ENCODE measurements at regions not wholly inside any gene's neighbourhood (a gene's known extent, or its start where the extent isn't known, plus 50 kb on each side); places are given as distances from the start of the nearest gene placed in this dataset.

DNA sequence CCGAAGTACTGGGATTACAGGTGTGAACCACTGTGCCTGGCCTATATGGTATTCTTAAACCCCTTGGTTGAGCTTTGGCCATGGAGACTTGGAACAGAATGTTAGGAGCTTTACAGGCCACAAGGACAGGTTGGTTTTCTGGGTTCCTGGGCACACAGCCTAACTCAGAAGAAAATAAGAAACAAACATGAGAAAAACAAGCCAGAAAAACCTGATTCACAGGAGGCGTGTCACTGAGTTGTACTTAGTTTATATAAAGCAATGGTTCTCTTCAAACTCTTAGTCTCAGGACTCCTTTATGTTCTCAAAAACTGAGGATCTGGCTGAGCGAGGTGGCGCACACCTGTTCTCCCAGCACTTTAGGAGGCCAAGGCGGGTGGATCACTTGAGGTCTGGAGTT lies 125.1 kb upstream of the SPATA13 start:
- H2AFZ ChIP-seq (ENCODE audit: low read length) = no peak overlapping the region
- H3K36me3 ChIP-seq (ENCODE audit: insufficient read depth, low read length) = no peaks in the 10 kb centered on the region
- no peak overlapping the region for H3K4me2 ChIP-seq (ENCODE audit: low read depth, low read length, poor library complexity, severe bottlenecking)
- no peaks in the 10 kb centered on the region for H3K4me1 ChIP-seq (ENCODE audit: insufficient read depth, low read length, poor library complexity, severe bottlenecking)
- no peaks in the 10 kb centered on the region for H3K27me3 ChIP-seq (ENCODE audit: insufficient read depth, low read length, poor library complexity, severe bottlenecking)
- H3K79me2 ChIP-seq (ENCODE audit: insufficient read depth, low read length) = no peaks in the 10 kb centered on the region
- no peaks in the 10 kb centered on the region for H3K9me3 ChIP-seq (ENCODE audit: insufficient read depth, low read depth, low read length)
- H4K20me1 ChIP-seq (ENCODE audit: insufficient read depth, low read length, poor library complexity, severe bottlenecking) = no peaks in the 10 kb centered on the region
- H3K4me3 ChIP-seq (ENCODE audit: low read length, poor library complexity, severe bottlenecking) = no peak overlapping the region
- TF ChIP-seq, protein P1, sequence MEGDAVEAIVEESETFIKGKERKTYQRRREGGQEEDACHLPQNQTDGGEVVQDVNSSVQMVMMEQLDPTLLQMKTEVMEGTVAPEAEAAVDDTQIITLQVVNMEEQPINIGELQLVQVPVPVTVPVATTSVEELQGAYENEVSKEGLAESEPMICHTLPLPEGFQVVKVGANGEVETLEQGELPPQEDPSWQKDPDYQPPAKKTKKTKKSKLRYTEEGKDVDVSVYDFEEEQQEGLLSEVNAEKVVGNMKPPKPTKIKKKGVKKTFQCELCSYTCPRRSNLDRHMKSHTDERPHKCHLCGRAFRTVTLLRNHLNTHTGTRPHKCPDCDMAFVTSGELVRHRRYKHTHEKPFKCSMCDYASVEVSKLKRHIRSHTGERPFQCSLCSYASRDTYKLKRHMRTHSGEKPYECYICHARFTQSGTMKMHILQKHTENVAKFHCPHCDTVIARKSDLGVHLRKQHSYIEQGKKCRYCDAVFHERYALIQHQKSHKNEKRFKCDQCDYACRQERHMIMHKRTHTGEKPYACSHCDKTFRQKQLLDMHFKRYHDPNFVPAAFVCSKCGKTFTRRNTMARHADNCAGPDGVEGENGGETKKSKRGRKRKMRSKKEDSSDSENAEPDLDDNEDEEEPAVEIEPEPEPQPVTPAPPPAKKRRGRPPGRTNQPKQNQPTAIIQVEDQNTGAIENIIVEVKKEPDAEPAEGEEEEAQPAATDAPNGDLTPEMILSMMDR (conservative IDR thresholded peaks at IDR 0.05; ENCODE audit: low read length) = no peak
- TF ChIP-seq EZH2phosphoT487 (IDR thresholded peaks at IDR 0.05; ENCODE audit: borderline replicate concordance) = no peak
- H3K9ac ChIP-seq (ENCODE audit: low read depth, low read length, poor library complexity, severe bottlenecking) = no peak overlapping the region
- H3F3A ChIP-seq (ENCODE audit: low read depth) = no peaks in the 10 kb centered on the region
- no peaks in the 10 kb centered on the region for H3K9me2 ChIP-seq (replicated peaks; ENCODE audit: low read depth, low read length)

GRCh38 chr13:24036115-24036514 lies 124.4 kb upstream of the SPATA13 start:
- Histone ChIP-seq H3K27me3 (ENCODE audit: insufficient read depth, low read length, poor library complexity, severe bottlenecking) (no peaks in the 10 kb centered on the region), H3K4me3 (ENCODE audit: low read length, poor library complexity, severe bottlenecking) (no peak overlapping the region), H3K36me3 (ENCODE audit: insufficient read depth, low read length) (no peaks in the 10 kb centered on the region), H3K9ac (ENCODE audit: low read depth, low read length, poor library complexity, severe bottlenecking) (no peak overlapping the region), H3F3A (ENCODE audit: low read depth) (no peaks in the 10 kb centered on the region), H2AFZ (ENCODE audit: low read length) (no peak overlapping the region), H3K9me3 (ENCODE audit: insufficient read depth, low read depth, low read length) (no peaks in the 10 kb centered on the region), H3K4me1 (ENCODE audit: insufficient read depth, low read length, poor library complexity, severe bottlenecking) (no peaks in the 10 kb centered on the region), H3K4me2 (ENCODE audit: low read depth, low read length, poor library complexity, severe bottlenecking) (no peak overlapping the region), H4K20me1 (ENCODE audit: insufficient read depth, low read length, poor library complexity, severe bottlenecking) (no peaks in the 10 kb centered on the region), H3K9me2 (replicated peaks; ENCODE audit: low read depth, low read length) (no peaks in the 10 kb centered on the region), H3K79me2 (ENCODE audit: insufficient read depth, low read length) (no peaks in the 10 kb centered on the region)
- no peak for TF ChIP-seq EZH2phosphoT487 (IDR thresholded peaks at IDR 0.05; ENCODE audit: borderline replicate concordance)
- TF ChIP-seq, protein P1 (conservative IDR thresholded peaks at IDR 0.05; ENCODE audit: low read length) = no peak

DNA sequence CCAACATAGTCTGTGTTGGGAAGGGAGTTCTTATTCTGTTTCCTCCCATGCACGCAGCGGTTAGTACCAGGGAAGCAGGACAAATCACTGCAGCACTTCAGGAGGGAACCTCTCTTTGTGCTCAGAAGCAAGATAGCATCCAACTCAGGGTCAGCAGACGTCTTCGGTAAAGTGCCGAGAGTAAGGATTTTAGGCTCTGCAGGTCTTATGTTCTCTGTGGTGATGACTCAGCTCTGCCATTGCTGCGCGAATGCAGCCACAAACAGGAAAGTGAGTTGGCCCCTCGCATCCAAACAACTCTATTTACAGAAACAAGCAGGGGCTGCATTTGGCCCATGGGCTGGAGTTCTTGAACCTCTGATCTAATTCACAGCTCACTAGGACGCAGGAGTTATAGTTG lies 122.1 kb upstream of the SPATA13 start:
- H3F3A ChIP-seq (ENCODE audit: low read depth) = no peaks in the 10 kb centered on the region
- H3K9me2 ChIP-seq (replicated peaks; ENCODE audit: low read depth, low read length) = no peaks in the 10 kb centered on the region
- no peak overlapping the region for H3K4me3 ChIP-seq (ENCODE audit: low read length, poor library complexity, severe bottlenecking)
- no peaks in the 10 kb centered on the region for H3K27me3 ChIP-seq (ENCODE audit: insufficient read depth, low read length, poor library complexity, severe bottlenecking)
- H3K79me2 ChIP-seq (ENCODE audit: insufficient read depth, low read length) = no peaks in the 10 kb centered on the region
- H4K20me1 ChIP-seq (ENCODE audit: insufficient read depth, low read length, poor library complexity, severe bottlenecking) = no peaks in the 10 kb centered on the region
- no peaks in the 10 kb centered on the region for H3K4me1 ChIP-seq (ENCODE audit: insufficient read depth, low read length, poor library complexity, severe bottlenecking)
- H3K9me3 ChIP-seq (ENCODE audit: insufficient read depth, low read depth, low read length) = no peaks in the 10 kb centered on the region
- H3K36me3 ChIP-seq (ENCODE audit: insufficient read depth, low read length) = no peaks in the 10 kb centered on the region
- TF ChIP-seq EZH2phosphoT487 (IDR thresholded peaks at IDR 0.05; ENCODE audit: borderline replicate concordance) = no peak
- TF ChIP-seq, protein P1 (conservative IDR thresholded peaks at IDR 0.05; ENCODE audit: low read length) = no peak
- H3K4me2 ChIP-seq (ENCODE audit: low read depth, low read length, poor library complexity, severe bottlenecking) = no peak overlapping the region
- H3K9ac ChIP-seq (ENCODE audit: low read depth, low read length, poor library complexity, severe bottlenecking) = no peak overlapping the region
- H2AFZ ChIP-seq (ENCODE audit: low read length) = no peak overlapping the region

Data from Loucy (cell line).